Naive thymus-derived CD4-positive, alpha-beta T cell (primary cell): ENCODE measurements at regions not wholly inside any gene's neighbourhood (a gene's known extent, or its start where the extent isn't known, plus 50 kb on each side); places are given as distances from the start of the nearest gene placed in this dataset.

ENCODE experiments used
- ATAC-seq: fragments of 150-1000 bp; cut with Tn5 transposase; 2 replicates; pipeline ENCODE4 v1.10.0; 2021; ENCODE audit warnings: mild to moderate bottlenecking, moderate library complexity
- CTCF ChIA-PET: fragments of 350-600 bp; sonication (Branson Sonifier 250); formaldehyde crosslinking; loops from one replicate; lab custom pipeline; 2021; ENCODE audit warnings: antibody characterized with exemption; lab: Charles Lee
- POLR2A ChIA-PET: fragments of 350-600 bp; sonication (Branson Sonifier 250); formaldehyde crosslinking; loops from one replicate; lab custom pipeline; 2021; ENCODE audit warnings: antibody characterized with exemption, inconsistent platforms; lab: Charles Lee
- DNase-seq, 9 donors: peaks; one replicate each; pipeline versions ENCODE4 v3.0.0 to v3.0.0-alpha.2; 2020 to 2022; ENCODE audit warnings: mixed read lengths in 1 of 9
- H3K27ac ChIP-seq: one replicate; pipeline ENCODE4 v1.7.0; 2013; ENCODE audit warnings: mild to moderate bottlenecking, low read depth, low read length, moderate library complexity
- H3K27me3 ChIP-seq, 2 donors: one replicate each; pipeline ENCODE4 v1.7.0; 2013; ENCODE audit warnings: low read length in 2 of 2, mild to moderate bottlenecking in 2 of 2, moderate library complexity in 2 of 2; ENCODE audit not compliant: control insufficient read depth in 2 of 2, insufficient read depth in 2 of 2
- H3K36me3 ChIP-seq, 3 experiments: 1 replicate in 2 of 3; 2 replicates in 1 of 3; pipeline ENCODE4 v1.7.0; 2013; ENCODE audit warnings: low read length in 3 of 3, mild to moderate bottlenecking in 3 of 3, moderate library complexity in 1 of 3; ENCODE audit not compliant: insufficient read depth in 3 of 3, control insufficient read depth in 2 of 3
- H3K4me1 ChIP-seq, 2 donors: one replicate each; pipeline ENCODE4 v1.7.0; 2013; ENCODE audit warnings: low read length in 2 of 2, mild to moderate bottlenecking in 2 of 2, moderate library complexity in 1 of 2; ENCODE audit not compliant: control insufficient read depth in 2 of 2, insufficient read depth in 2 of 2
- H3K4me3 ChIP-seq: 2 replicates; pipeline ENCODE4 v1.7.0; 2013; ENCODE audit warnings: mild to moderate bottlenecking, low read length
- H3K9me3 ChIP-seq, 3 experiments: 1 replicate in 2 of 3; 2 replicates in 1 of 3; pipeline ENCODE4 v1.7.0; 2013; ENCODE audit warnings: low read length in 3 of 3; ENCODE audit not compliant: control insufficient read depth in 2 of 3
- H3K27ac Mint-ChIP-seq, 9 donors: one replicate each; pipeline ENCODE4 v1.8.0; 2020 to 2022; ENCODE audit warnings: mixed read lengths in 9 of 9, mild to moderate bottlenecking in 8 of 9, moderate library complexity in 5 of 9, inconsistent platforms in 2 of 9
- H3K27me3 Mint-ChIP-seq, 5 donors: one replicate each; pipeline ENCODE4 v1.8.0; 2021 to 2022; ENCODE audit warnings: mixed read lengths in 5 of 5, mild to moderate bottlenecking in 1 of 5
- H3K36me3 Mint-ChIP-seq, 5 donors: one replicate each; pipeline ENCODE4 v1.8.0; 2020 to 2022; ENCODE audit warnings: mixed read lengths in 5 of 5, mild to moderate bottlenecking in 3 of 5, inconsistent platforms in 1 of 5
- H3K4me1 Mint-ChIP-seq, 7 donors: one replicate each; pipeline ENCODE4 v1.8.0; 2020 to 2022; ENCODE audit warnings: mixed read lengths in 7 of 7, mild to moderate bottlenecking in 3 of 7, inconsistent platforms in 1 of 7
- H3K4me3 Mint-ChIP-seq, 10 donors: one replicate each; pipeline ENCODE4 v1.8.0; 2020 to 2022; ENCODE audit warnings: mild to moderate bottlenecking in 10 of 10, mixed read lengths in 10 of 10, moderate library complexity in 6 of 10, inconsistent platforms in 2 of 10
- H3K9me3 Mint-ChIP-seq, 11 donors: one replicate each; pipeline ENCODE4 v1.8.0; 2020 to 2022; ENCODE audit warnings: mixed read lengths in 11 of 11, mild to moderate bottlenecking in 4 of 11, inconsistent platforms in 1 of 11, moderate library complexity in 1 of 11
- intact Hi-C, 2 donors: fragments of 100-400 bp; cut with micrococcal nuclease; formaldehyde crosslinking; loops; one replicate each; pipeline ENCODE4 v1.15.1; 2023

DNA sequence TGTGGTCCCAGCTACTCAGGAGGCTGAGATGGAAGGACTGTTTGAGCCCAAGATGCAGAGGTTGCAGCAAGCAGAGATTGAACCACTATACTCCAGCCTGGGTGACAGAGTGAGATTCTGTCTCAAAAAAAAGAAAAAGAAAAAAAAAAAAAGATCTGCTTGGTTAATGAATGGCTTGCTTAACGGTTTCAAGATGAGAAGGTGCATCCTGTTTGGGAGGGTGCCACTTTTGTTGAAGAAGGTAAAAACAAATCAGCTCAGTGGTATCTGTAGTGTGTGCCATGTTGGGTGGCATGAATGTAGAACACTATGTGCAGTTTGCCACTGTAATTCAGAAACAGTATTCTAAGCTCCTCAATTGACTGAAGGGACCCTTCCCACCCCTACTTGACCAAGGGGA, 94.9 kb upstream of the ETV3 start:
- Mint-ChIP-seq H3K4me1 (peaks cover 0 to 4% (median 0%) of the 10 kb centered on the region in 7 donors), H3K4me3 (no peak overlapping the region), H3K9me3 (no peaks in the 10 kb centered on the region), H3K27me3 (peaks cover 12 to 28% (median 22%) of the 10 kb centered on the region in 5 donors), H3K27ac (no peak overlapping the region), H3K36me3 (no peaks in the 10 kb centered on the region)
- H3K9me3 ChIP-seq: no peaks in the 10 kb centered on the region
- no peaks in the 10 kb centered on the region for H3K36me3 ChIP-seq
- no peaks in the 10 kb centered on the region for H3K4me1 ChIP-seq
- H3K4me3 ChIP-seq: no peak overlapping the region
- intact Hi-C loops: no loop called here
- CTCF ChIA-PET: no interaction called here
- POLR2A ChIA-PET: no interaction called here
- no peaks in the 10 kb centered on the region for H3K27me3 ChIP-seq
- DNase-seq (no peak), ATAC-seq (no peak)
- no peak overlapping the region for H3K27ac ChIP-seq

DNA sequence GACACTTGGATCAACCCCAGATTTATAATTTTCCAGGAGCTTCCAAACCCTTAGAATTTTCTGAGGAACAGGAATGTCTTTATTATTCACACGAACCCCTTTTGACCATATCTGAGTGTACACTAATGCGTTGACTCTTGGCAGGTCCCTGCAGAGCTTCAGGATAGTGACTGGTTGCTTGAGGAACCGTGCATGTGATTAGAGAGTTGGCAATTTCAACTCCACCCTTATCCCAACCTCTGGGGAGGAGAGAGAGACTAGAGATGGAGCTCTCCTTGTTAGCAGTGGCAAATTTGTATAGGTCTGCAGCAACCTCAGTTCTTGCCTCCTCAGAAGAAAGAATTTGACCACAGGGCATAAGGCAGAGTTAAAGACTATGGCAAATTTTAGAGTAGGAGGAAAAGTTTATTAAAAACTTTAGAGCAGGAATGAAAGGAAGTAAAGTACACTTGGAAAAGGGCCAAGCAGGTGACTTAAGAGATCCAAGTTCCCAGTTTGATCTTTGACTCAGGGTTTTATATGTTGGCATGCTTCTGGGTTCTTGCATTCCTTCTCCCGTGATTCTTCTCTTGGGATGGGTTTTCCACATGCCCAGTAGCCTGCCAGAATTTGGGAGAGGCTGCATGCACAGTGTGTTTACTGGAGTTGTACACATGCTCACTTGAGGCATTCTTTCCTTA, 93.8 kb upstream of the ETV3 start:
- Histone ChIP-seq H3K27ac (no peak overlapping the region), H3K27me3 (no peaks in the 10 kb centered on the region), H3K9me3 (no peaks in the 10 kb centered on the region), H3K36me3 (no peaks in the 10 kb centered on the region), H3K4me3 (no peak overlapping the region), H3K4me1 (no peaks in the 10 kb centered on the region)
- CTCF ChIA-PET: no interaction called here
- Mint-ChIP-seq H3K9me3 (no peaks in the 10 kb centered on the region), H3K4me1 (peaks cover 0 to 6% (median 0%) of the 10 kb centered on the region in 7 donors), H3K27me3 (peaks cover 12 to 27% (median 17%) of the 10 kb centered on the region in 5 donors), H3K36me3 (peaks cover 0 to 2% (median 0%) of the 10 kb centered on the region in 5 donors), H3K27ac (no peak overlapping the region), H3K4me3 (no peak overlapping the region)
- DNase-seq (no peak), ATAC-seq (no peak)
- POLR2A ChIA-PET: interaction anchor here (0.6 kb wide), 1 partner anchor 10 kb away, joined by 3 read pairs; no protein-coding TSS in a partner anchor
- intact Hi-C loops: no loop called here

DNA sequence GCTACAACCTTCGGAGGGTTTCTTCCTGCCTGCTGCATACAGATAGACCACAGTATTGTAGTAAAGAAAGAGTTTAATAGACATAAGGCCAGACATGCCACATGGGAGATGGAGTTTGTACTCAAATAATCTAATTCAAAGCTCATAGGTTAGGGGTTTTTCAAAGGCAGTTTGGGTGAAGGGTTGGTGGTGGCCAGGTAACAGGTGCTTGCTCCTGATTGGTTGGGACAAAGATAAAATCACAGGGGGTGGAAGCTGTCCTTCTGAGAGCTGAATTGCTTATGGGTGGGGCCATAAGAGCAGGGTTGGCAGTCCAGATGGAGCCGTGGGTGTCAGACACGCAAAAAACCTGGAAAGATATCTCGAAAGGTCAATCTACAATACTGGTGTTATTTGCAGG, 92.3 kb upstream of the ETV3 start:
- intact Hi-C loops: no loop called here
- Histone ChIP-seq H3K36me3 (no peaks in the 10 kb centered on the region), H3K4me3 (no peak overlapping the region), H3K27me3 (no peaks in the 10 kb centered on the region), H3K9me3 (no peaks in the 10 kb centered on the region), H3K4me1 (no peaks in the 10 kb centered on the region), H3K27ac (no peak overlapping the region)
- DNase-seq: no peak
- H3K36me3 Mint-ChIP-seq: peaks cover 0 to 2% (median 0%) of the 10 kb centered on the region in 5 donors
- no peak for ATAC-seq
- peaks cover 0 to 14% (median 0%) of the 10 kb centered on the region in 7 donors for H3K4me1 Mint-ChIP-seq
- peaks cover 8 to 31% (median 22%) of the 10 kb centered on the region in 5 donors for H3K27me3 Mint-ChIP-seq
- H3K9me3 Mint-ChIP-seq: peaks cover 0 to 6% (median 0%) of the 10 kb centered on the region in 11 donors
- CTCF ChIA-PET: no interaction called here
- no peak overlapping the region for H3K27ac Mint-ChIP-seq
- H3K4me3 Mint-ChIP-seq: no peak overlapping the region
- POLR2A ChIA-PET: no interaction called here

DNA sequence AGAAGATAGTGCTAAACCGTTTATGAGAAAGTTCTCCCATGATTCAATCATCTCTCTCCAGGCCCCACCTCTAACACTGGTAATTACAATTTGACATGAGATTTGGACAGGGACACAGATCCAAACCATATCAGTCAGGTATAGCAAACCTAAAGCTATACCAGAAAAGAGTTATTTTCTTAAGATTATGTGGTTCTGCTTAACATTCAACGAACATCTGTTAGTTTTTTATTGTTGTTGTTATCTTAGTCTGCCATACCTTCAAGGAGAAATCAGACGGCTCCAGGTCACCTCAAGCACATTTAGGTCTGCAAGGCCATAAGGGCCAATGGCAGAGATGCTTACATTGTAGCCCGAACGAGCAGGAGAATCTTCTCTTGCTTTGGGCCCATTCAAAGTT, 89.5 kb upstream of the ETV3 start:
- H3K4me1 ChIP-seq: no peaks in the 10 kb centered on the region
- H3K9me3 Mint-ChIP-seq: peaks cover 0 to 12% (median 3%) of the 10 kb centered on the region in 11 donors
- intact Hi-C loops: no loop called here
- POLR2A ChIA-PET: no interaction called here
- H3K4me3 ChIP-seq: no peak overlapping the region
- H3K4me3 Mint-ChIP-seq: no peak overlapping the region
- H3K27me3 ChIP-seq: no peaks in the 10 kb centered on the region
- H3K36me3 ChIP-seq: no peaks in the 10 kb centered on the region
- DNase-seq (no peak), ATAC-seq (no peak)
- H3K36me3 Mint-ChIP-seq: peaks cover 0 to 4% (median 0%) of the 10 kb centered on the region in 5 donors
- no peaks in the 10 kb centered on the region for H3K9me3 ChIP-seq
- H3K27ac Mint-ChIP-seq: no peak overlapping the region
- peaks cover 0 to 9% (median 0%) of the 10 kb centered on the region in 7 donors for H3K4me1 Mint-ChIP-seq
- no peak overlapping the region for H3K27ac ChIP-seq
- CTCF ChIA-PET: no interaction called here
- peaks cover 31 to 54% (median 43%) of the 10 kb centered on the region in 5 donors for H3K27me3 Mint-ChIP-seq

DNA sequence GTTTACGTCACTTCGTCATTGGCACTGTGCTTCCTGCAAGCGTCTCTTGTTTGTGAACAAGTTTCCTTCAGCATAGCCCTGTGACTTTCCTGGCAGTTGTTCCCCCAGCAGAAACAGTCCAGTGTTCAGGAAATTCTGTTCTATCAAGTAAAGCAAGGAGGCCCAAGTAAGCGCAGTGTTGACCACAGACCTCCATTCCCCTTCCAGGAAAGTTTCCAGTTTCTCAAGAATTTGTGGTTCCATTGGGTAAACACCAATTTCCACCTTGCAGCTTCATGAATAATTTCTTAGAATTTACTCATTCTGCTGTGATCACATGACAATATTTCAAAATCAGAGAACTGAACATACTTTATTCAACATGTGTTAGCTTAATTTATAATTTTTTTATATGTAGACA, 88.5 kb upstream of the ETV3 start:
- Mint-ChIP-seq H3K9me3 (peaks cover 0 to 12% (median 3%) of the 10 kb centered on the region in 11 donors), H3K36me3 (peaks cover 0 to 4% (median 0%) of the 10 kb centered on the region in 5 donors), H3K27me3 (peaks cover 36 to 62% (median 53%) of the 10 kb centered on the region in 5 donors), H3K27ac (no peak overlapping the region), H3K4me1 (peaks cover 0 to 9% (median 0%) of the 10 kb centered on the region in 7 donors), H3K4me3 (no peak overlapping the region)
- Histone ChIP-seq H3K9me3 (no peaks in the 10 kb centered on the region), H3K27ac (no peak overlapping the region), H3K27me3 (no peaks in the 10 kb centered on the region), H3K36me3 (no peaks in the 10 kb centered on the region), H3K4me1 (no peaks in the 10 kb centered on the region), H3K4me3 (no peak overlapping the region)
- intact Hi-C loops: no loop called here
- ChIA-PET CTCF (no interaction called here), POLR2A (no interaction called here)
- DNase-seq (no peak), ATAC-seq (no peak)

DNA sequence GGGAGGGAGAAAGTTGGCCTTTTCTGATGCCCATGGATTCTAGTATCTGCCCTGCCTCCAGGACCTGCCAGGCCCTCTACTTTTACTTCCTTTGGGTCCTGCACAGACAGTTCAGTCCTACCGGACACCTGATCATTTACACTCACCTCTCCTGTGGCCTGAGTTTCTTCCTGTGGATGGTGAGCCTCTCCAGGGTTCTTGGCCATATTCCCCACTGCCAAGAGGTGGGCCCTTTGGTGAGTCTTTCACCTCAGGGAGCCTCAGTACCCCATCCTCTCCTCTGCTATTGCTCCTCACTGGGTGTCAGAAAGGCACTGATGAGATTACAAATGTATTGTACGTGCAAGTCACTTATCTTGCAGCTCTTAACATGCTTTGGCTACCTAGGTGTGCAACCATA, 81.4 kb upstream of the ETV3 start:
- intact Hi-C loops: no loop called here
- H3K36me3 ChIP-seq: no peaks in the 10 kb centered on the region
- Mint-ChIP-seq H3K27ac (no peak overlapping the region), H3K9me3 (peaks cover 3 to 14% (median 9%) of the 10 kb centered on the region in 11 donors), H3K4me3 (no peak overlapping the region), H3K27me3 (peaks cover 30 to 67% (median 51%) of the 10 kb centered on the region in 5 donors), H3K4me1 (no peaks in the 10 kb centered on the region), H3K36me3 (peaks cover 0 to 4% (median 3%) of the 10 kb centered on the region in 5 donors)
- ATAC-seq: no peak
- H3K27me3 ChIP-seq: no peaks in the 10 kb centered on the region
- no peak overlapping the region for H3K27ac ChIP-seq
- ChIA-PET CTCF (no interaction called here), POLR2A (no interaction called here)
- no peak overlapping the region for H3K4me3 ChIP-seq
- H3K9me3 ChIP-seq: peaks cover 0 to 2% (median 0%) of the 10 kb centered on the region in 3 experiments
- H3K4me1 ChIP-seq: no peaks in the 10 kb centered on the region
- DNase-seq: no peak

DNA sequence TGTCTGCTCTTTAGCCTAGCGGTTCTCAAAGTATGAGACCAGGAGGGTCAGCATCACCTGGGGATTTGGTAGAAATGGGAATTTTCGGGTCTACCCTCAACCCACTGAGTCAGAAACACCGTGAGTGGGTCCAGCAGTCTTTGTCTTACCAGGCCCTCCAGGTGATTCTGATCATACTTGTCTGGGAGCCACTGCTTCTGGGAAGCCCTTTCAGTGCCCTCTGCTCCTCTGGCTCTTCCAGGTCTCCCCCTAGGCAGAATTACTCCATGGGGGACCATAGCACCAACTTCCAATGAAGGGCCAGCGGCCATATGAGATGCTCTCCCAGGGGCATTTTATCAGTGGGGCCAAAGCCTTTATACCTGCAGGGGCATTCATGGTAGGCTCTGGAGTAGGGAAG, 81.0 kb upstream of the ETV3 start:
- CTCF ChIA-PET: no interaction called here
- Histone ChIP-seq H3K4me1 (no peaks in the 10 kb centered on the region), H3K27ac (no peak overlapping the region), H3K9me3 (peaks cover 0 to 5% (median 0%) of the 10 kb centered on the region in 3 experiments), H3K36me3 (no peaks in the 10 kb centered on the region), H3K4me3 (no peak overlapping the region), H3K27me3 (no peaks in the 10 kb centered on the region)
- Mint-ChIP-seq H3K27me3 (peaks cover 31 to 63% (median 49%) of the 10 kb centered on the region in 5 donors), H3K4me1 (no peaks in the 10 kb centered on the region), H3K9me3 (peaks cover 5 to 18% (median 12%) of the 10 kb centered on the region in 11 donors), H3K4me3 (no peak overlapping the region), H3K36me3 (peaks cover 0 to 5% (median 4%) of the 10 kb centered on the region in 5 donors), H3K27ac (no peak overlapping the region)
- POLR2A ChIA-PET: no interaction called here
- no peak for DNase-seq
- ATAC-seq: no peak
- intact Hi-C loops: no loop called here
